Spinal cord (tissue), 9 donors: ENCODE measurements at regions not wholly inside any gene's neighbourhood (a gene's known extent, or its start where the extent isn't known, plus 50 kb on each side); places are given as distances from the start of the nearest gene placed in this dataset.

Source experiments
- DNase-seq, 6 donors: peaks; one replicate each; pipeline versions ENCODE4 v3.0.0 to v3.0.0-alpha.2; 2013 to 2015; ENCODE audit warnings: low spot score in 6 of 6, low read depth in 4 of 6
- H3K27ac ChIP-seq: one replicate; pipeline ENCODE4 v1.5.1; 2013; ENCODE audit warnings: low read depth, low read length, control low read depth
- H3K27me3 ChIP-seq: one replicate; pipeline ENCODE4 v1.6.1; 2013; ENCODE audit warnings: low read length; ENCODE audit not compliant: control insufficient read depth, insufficient read depth
- H3K36me3 ChIP-seq: one replicate; pipeline ENCODE4 v1.6.1; 2013; ENCODE audit warnings: low read length; ENCODE audit not compliant: control insufficient read depth, insufficient read depth
- H3K4me1 ChIP-seq: one replicate; pipeline ENCODE4 v1.6.1; 2013; ENCODE audit warnings: low read length; ENCODE audit not compliant: control insufficient read depth, insufficient read depth
- H3K4me3 ChIP-seq: one replicate; pipeline ENCODE4 v1.5.1; 2013; ENCODE audit warnings: low read depth, low read length, control low read depth
- H3K9me3 ChIP-seq: one replicate; pipeline ENCODE4 v1.6.1; 2013; ENCODE audit warnings: low read length; ENCODE audit not compliant: control insufficient read depth, insufficient read depth
- WGBS: methylation state at CpG from one replicate; pipeline ENCODE4 v1.1.5; 2013; ENCODE audit warnings: missing lambda C conversion rate; ENCODE audit not compliant: insufficient coverage; 5-methylcytosine and 5-hydroxymethylcytosine counted together
- donor health status: healthy.

DNA sequence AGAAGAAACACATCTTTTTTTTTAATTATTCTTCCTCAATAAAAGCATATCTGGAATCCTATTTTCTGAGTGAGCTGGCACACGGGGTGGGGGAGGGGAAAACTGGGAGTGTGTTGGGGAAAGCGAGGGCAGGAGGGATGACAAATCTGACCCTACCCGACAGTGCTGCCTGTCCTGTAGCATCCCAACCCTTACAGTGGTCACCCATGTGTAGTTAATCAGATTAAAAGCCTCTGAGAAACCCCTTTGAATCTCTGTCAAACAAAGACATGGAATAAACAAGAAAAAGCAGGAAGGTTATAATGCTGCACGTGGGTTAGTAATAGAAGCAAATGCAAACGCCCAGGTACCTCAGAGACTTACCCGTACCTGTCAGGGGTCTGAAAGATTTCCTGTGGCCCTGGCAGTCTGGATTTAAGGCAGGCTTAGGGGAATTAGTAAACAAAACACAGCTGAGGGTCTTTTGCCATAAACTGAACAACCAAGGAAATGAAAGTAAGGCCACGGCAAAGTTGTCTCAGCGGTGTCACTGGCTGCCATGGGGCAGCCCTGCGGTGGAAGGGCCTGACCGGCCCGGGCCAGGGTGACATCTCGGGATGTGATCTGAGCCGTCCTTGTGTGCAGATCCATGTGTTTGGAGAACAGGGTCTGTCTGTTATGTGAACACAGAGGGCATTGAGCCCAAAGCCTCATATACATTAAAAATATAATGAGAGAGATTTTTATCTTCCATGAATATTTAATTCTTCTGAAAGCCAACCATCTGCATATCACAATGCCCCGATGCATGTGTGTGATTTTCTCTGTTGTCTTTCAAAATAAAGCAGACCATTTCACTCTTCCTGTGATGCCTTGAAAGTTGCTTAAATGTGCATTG, 308.2 kb downstream of the ZNF608 start:
- H3K27me3 ChIP-seq: no peaks in the 10 kb centered on the region
- WGBS: 24% methylated on average over 8 of the region's 14 CpGs
- H3K9me3 ChIP-seq: no peaks in the 10 kb centered on the region
- peaks cover 10% of the 10 kb centered on the region for H3K4me1 ChIP-seq
- no peak overlapping the region for H3K4me3 ChIP-seq
- DNase-seq: peak in 2 of 6 donors; percentile 31 to 79
- peak overlapping the region; percentile 57 for H3K27ac ChIP-seq
- H3K36me3 ChIP-seq: no peaks in the 10 kb centered on the region

DNA sequence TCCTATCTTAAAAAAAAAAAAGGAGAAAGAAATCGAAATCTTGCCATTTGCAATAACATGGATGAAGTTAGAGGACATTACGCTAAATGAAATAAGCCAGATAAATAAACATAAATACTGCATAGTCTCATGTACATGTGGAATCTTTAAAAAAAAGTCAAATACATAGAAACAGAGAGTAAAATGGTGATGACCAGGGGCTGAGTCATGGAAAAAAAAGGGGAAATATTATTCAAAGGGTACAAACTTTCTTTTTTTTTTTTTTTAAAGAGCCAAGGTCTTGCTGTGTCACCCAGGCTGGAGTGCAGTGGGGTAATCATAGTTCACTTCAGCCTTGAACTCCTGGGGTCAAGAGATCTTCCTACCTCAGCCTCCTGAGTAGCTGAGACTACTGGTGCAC, 310.1 kb downstream of the ZNF608 start:
- Histone ChIP-seq H3K36me3 (no peaks in the 10 kb centered on the region), H3K9me3 (peaks cover 2% of the 10 kb centered on the region)
- no CpG with 5 or more reads among the region's 2 CpGs for WGBS

DNA sequence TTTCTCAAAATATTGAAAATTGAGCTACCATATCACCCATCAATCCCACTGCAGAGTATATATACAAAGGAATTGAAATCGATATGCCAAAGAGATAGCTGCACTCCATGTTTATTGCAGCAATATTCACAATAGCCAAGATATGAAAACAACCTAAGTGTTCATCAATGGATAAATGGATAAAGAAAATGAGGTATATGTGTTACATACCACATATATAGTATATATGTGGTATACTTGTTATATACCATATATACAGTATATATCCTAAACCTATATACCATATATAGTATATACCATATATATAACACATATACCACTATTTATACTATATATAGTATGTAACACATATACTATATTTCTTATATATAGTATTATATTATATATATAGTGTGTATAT, 313.3 kb downstream of the ZNF608 start:
- H3K4me1 ChIP-seq: peaks cover 3% of the 10 kb centered on the region
- H3K9me3 ChIP-seq: peaks cover 6% of the 10 kb centered on the region
- no peaks in the 10 kb centered on the region for H3K27me3 ChIP-seq
- WGBS: no CpG with 5 or more reads among the region's 1 CpG
- H3K36me3 ChIP-seq: no peaks in the 10 kb centered on the region
- H3K4me3 ChIP-seq: no peak overlapping the region
- no peak overlapping the region for H3K27ac ChIP-seq
- no peak for DNase-seq

More for the DNA sequence above, 310.1 kb downstream of the ZNF608 start:
- Histone ChIP-seq H3K27ac (no peak overlapping the region), H3K27me3 (no peaks in the 10 kb centered on the region), H3K4me1 (peaks cover 10% of the 10 kb centered on the region), H3K4me3 (no peak overlapping the region)
- DNase-seq: no peak

DNA sequence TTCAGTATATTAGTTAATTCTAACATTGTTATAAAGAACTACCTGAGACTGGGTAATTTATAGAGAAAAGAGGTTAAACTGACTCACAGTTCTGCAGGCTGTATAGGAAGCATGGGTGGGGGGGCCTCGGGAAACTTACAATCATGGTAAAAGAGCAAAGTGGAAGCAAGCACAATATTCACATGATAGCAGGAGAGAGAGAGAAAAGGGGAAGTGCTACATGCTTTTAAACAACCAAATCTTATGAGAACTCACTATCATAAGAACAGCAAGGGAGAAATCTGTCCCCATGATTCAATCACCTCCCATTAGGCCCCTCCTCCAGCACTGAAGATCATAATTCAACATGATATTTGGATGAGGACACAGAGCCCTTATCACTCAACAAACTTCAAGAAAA, 324.9 kb downstream of the ZNF608 start:
- no peaks in the 10 kb centered on the region for H3K4me1 ChIP-seq
- no peaks in the 10 kb centered on the region for H3K27me3 ChIP-seq
- no peak overlapping the region for H3K27ac ChIP-seq
- peaks cover 5% of the 10 kb centered on the region for H3K9me3 ChIP-seq
- DNase-seq: no peak
- H3K36me3 ChIP-seq: no peaks in the 10 kb centered on the region
- no peak overlapping the region for H3K4me3 ChIP-seq
- no CpG with 5 or more reads among the region's 1 CpG for WGBS

DNA sequence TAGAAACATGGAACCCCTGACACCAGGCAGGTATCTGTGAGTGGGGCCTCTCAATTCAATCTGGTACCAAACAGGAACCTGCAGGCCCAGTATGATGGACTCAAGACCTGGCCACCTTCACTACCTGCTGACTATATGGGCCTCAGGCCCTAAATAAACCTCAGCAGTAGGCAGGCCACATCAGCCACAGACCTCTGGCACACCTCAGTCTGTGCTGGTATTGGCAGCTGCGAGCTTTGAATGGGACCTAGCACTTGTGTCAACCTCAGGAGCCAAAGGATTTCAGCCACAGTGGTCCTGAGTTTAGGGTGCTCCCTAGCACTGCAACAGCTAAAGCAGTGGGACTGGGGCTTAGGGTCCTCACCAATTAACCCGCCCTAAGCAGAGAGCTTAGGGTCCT, 325.5 kb downstream of the ZNF608 start:
- DNase-seq: no peak
- Histone ChIP-seq H3K27ac (no peak overlapping the region), H3K36me3 (no peaks in the 10 kb centered on the region), H3K27me3 (no peaks in the 10 kb centered on the region), H3K4me1 (no peaks in the 10 kb centered on the region), H3K4me3 (no peak overlapping the region), H3K9me3 (peaks cover 5% of the 10 kb centered on the region)
- WGBS: 50% methylated on average over 2 of the region's 2 CpGs

DNA sequence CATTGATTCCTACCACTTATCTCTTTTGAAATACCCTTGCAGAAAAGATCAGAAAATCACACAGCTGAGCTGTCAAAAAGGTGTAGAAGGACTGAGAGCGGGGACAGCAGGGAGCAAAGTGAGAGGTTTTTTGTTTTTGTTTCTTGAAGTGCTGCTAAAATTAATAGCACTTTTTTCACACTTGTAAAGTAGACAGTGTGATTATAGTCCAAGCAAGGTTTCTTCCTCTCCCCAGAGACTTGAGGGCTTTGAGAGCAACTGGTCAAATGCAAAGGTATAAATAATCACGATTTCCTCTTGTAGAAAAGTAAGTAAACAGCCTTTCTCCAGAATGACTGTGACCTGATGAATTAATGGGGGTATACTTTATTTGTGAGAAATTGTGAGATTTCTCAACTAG, 326.9 kb downstream of the ZNF608 start:
- Histone ChIP-seq H3K9me3 (peaks cover 4% of the 10 kb centered on the region), H3K36me3 (no peaks in the 10 kb centered on the region), H3K27ac (no peak overlapping the region), H3K27me3 (no peaks in the 10 kb centered on the region), H3K4me1 (no peaks in the 10 kb centered on the region), H3K4me3 (no peak overlapping the region)
- DNase-seq: no peak
- WGBS: no CpG with 5 or more reads among the region's 2 CpGs

DNA sequence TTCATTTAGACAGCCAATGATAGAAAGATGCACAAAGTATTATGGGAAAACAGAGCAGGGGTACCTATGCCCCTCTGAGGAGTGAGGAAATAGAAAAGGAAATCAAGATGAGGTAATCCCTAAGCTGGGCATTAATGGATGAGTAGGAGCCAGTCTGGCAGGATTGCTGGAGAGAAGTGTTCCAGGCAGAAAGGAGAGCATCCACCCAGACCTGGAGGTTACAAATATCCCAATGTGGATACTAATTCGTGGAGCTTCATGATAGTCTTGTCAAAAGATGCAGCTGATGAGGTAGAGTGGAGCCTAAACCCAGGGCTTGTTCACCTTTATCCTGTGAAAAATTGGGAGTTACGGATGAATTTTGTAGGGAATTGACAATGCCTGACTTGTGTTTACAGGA, 328.0 kb downstream of the ZNF608 start:
- no peak for DNase-seq
- peaks cover 2% of the 10 kb centered on the region for H3K9me3 ChIP-seq
- no peaks in the 10 kb centered on the region for H3K27me3 ChIP-seq
- no peak overlapping the region for H3K4me3 ChIP-seq
- no peaks in the 10 kb centered on the region for H3K36me3 ChIP-seq
- no peak overlapping the region for H3K27ac ChIP-seq
- H3K4me1 ChIP-seq: no peaks in the 10 kb centered on the region
- WGBS: 92% methylated on average over 2 of the region's 2 CpGs

DNA sequence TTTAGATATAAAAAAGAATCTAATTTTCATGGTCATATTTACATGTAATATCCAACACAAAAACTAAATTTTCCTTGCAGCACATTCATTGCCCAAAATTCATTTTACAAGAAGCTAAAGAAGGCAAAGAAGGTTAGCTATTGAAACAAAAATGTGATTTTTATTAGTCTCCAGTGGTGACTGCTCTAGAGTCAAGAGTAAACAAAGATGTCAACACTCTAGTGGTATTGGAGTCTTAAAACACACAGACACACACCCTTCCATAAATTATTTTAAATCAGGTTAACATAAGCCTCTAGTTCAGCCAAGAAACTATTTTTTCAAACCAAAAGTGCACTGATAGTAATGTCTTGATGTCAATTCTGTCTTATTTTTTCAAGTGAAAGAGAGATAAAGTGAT, 329.2 kb downstream of the ZNF608 start:
- no peak for DNase-seq
- Histone ChIP-seq H3K27ac (no peak overlapping the region), H3K9me3 (no peaks in the 10 kb centered on the region), H3K4me1 (no peaks in the 10 kb centered on the region), H3K36me3 (no peaks in the 10 kb centered on the region), H3K4me3 (no peak overlapping the region), H3K27me3 (no peaks in the 10 kb centered on the region)

DNA sequence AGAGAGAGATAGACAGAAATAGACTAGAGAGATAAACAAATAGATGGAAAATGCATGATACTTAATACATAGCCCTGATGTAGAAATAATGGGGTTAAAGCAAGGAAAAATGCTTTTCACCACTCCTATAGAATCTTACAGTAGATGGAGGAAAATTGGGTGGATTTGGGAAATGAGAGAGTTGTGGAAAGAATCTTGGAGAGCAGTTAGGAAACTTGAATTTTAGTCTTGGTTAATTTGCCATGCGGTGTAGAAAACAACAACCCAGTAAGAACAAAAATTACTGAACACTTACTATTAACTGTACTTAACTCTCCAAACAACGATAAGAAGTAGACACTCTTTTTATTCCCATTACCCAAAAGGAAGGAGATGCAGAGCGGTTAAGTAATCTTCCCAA, 329.8 kb downstream of the ZNF608 start:
- Histone ChIP-seq H3K36me3 (no peaks in the 10 kb centered on the region), H3K9me3 (no peaks in the 10 kb centered on the region), H3K27me3 (no peaks in the 10 kb centered on the region), H3K27ac (no peak overlapping the region), H3K4me1 (no peaks in the 10 kb centered on the region), H3K4me3 (no peak overlapping the region)
- WGBS: no CpG with 5 or more reads among the region's 3 CpGs
- no peak for DNase-seq

DNA sequence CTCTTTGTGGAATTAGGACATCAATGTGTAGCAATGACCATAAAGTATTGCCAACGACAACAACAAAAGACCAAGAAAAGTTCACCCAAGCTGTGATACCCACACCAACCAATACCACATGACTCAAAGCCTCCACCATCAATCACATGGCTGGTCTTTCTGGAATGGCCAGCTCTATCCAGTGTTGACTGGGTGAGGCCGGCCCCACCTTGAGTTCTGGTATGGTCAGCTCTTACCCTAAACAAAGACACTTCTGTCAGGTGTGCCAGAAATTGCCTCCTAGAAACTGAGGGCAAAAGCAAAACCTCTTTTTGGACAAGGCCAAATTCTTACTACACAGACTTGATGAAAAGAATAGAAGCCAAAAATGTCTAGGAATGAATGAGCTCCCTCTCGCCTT, 331.5 kb downstream of the ZNF608 start:
- Histone ChIP-seq H3K36me3 (no peaks in the 10 kb centered on the region), H3K9me3 (no peaks in the 10 kb centered on the region), H3K4me1 (no peaks in the 10 kb centered on the region), H3K27me3 (no peaks in the 10 kb centered on the region), H3K4me3 (no peak overlapping the region), H3K27ac (no peak overlapping the region)
- DNase-seq: no peak
- WGBS: 81% methylated on average over 3 of the region's 3 CpGs
